A673 (cell line): ENCODE measurements at regions not wholly inside any gene's neighbourhood (a gene's known extent, or its start where the extent isn't known, plus 50 kb on each side); places are given as distances from the start of the nearest gene placed in this dataset.

Experiments
- EZH2 ChIP-seq: fragments of 200-600 bp; sonication (generic); IDR thresholded peaks from 2 replicates; pipeline ENCODE4 v1.6.1; 2017; ENCODE audit warnings: borderline replicate concordance, low read depth, mild to moderate bottlenecking, mixed read lengths, antibody characterized with exemption, low read length; ENCODE audit not compliant: poor library complexity, severe bottlenecking
- TF ChIP-seq, protein P1 (sequence below): fragments of 300-800, 200-600 bp; sonication (generic); conservative IDR thresholded peaks from 2 replicates; pipeline ENCODE4 v1.5.1; 2017; ENCODE audit warnings: low read depth, mild to moderate bottlenecking, antibody characterized with exemption, low read length, moderate library complexity, mixed read lengths

DNA sequence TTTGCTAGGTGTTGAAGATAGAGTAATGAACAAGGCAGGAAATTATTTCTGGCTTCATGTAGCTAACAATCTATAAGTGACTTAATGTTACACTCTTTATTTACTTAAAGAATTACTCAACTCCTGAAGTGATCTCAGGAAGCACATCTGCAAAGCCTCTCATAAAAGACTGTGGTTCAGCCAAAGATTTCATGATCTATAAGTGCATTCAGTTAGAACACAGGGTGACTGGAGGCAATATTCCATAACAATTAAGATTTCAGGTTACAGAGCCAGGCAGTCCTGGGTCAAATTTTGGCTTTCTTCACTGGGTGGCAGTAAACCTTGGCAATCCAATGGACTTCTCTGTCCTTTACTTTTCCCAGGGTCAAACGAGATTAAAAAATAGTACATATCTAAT lies 204.0 kb downstream of the TPBG start:
- TF ChIP-seq, protein P1, sequence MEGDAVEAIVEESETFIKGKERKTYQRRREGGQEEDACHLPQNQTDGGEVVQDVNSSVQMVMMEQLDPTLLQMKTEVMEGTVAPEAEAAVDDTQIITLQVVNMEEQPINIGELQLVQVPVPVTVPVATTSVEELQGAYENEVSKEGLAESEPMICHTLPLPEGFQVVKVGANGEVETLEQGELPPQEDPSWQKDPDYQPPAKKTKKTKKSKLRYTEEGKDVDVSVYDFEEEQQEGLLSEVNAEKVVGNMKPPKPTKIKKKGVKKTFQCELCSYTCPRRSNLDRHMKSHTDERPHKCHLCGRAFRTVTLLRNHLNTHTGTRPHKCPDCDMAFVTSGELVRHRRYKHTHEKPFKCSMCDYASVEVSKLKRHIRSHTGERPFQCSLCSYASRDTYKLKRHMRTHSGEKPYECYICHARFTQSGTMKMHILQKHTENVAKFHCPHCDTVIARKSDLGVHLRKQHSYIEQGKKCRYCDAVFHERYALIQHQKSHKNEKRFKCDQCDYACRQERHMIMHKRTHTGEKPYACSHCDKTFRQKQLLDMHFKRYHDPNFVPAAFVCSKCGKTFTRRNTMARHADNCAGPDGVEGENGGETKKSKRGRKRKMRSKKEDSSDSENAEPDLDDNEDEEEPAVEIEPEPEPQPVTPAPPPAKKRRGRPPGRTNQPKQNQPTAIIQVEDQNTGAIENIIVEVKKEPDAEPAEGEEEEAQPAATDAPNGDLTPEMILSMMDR = no peak
- no peak for TF ChIP-seq EZH2
